GM21786 (cell line): ENCODE measurements at regions not wholly inside any gene's neighbourhood (a gene's known extent, or its start where the extent isn't known, plus 50 kb on each side); places are given as distances from the start of the nearest gene placed in this dataset.
A peak's percentile ranks its signal among the peaks of the same experiment; 100 is the strongest.

ENCODE experiments used
- ATAC-seq: cut with Tn5 transposase; IDR thresholded peaks from one replicate; pipeline ENCODE4 v1.9.1; 2021; ENCODE audit not compliant: unreplicated experiment

GRCh38 chr2:103809941-103810441 is 1043.9 kb upstream of the POU3F3 start:
- no peak for ATAC-seq

GRCh38 chr2:103810875-103811274 is 1043.0 kb upstream of the POU3F3 start:
- ATAC-seq, result no peak

- no peak for ATAC-seq
These were observed 1039.9 kb upstream of the POU3F3 start for GRCh38 chr2:103814016-103814415.

DNA sequence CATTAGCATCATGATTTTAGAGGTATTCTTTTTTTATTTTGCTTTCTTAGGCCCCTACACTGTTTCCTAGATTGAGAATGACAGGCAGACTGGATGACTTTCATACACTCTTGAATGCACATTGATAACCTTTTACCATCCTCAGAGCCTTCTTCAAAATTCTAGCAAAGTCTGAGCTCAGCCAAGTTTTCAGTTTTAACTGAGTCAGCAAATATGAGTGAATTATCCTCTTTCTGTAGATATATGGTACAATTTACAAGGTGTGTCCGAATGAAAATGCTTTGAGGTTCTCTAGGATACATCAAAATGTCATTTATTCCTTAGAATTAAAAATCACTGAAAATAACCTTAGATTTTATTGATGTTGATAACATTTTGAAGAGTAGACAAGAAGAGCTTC is 1038.2 kb upstream of the POU3F3 start:
- ATAC-seq, result no peak

DNA sequence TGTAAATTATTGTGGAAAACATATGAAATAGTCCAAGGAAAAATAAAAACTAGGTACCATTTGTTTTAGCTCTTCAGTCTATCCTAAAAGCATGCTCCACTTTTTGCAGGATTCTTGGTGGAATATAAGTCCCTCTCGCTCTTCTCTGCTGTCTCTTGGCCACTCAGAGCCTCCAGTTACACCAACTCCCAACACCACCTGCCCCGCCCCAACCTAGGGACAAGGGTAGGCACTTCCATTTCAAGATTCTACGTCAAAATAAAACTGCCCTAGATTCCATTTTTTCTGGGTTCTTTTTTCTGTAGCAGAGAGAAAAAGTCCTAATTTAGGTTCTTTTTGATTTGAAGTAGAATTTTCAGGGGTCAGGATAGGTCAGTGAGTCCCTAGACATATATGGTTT is 1036.2 kb upstream of the POU3F3 start:
- ATAC-seq, result no peak

GRCh38 chr2:103818176-103818575 is 1035.7 kb upstream of the POU3F3 start:
- no peak for ATAC-seq

- ATAC-seq, result no peak
These were observed 1034.3 kb upstream of the POU3F3 start for GRCh38 chr2:103819599-103819998.

- ATAC-seq, result no peak
These were observed 1030.1 kb upstream of the POU3F3 start for GRCh38 chr2:103823847-103824246.

DNA sequence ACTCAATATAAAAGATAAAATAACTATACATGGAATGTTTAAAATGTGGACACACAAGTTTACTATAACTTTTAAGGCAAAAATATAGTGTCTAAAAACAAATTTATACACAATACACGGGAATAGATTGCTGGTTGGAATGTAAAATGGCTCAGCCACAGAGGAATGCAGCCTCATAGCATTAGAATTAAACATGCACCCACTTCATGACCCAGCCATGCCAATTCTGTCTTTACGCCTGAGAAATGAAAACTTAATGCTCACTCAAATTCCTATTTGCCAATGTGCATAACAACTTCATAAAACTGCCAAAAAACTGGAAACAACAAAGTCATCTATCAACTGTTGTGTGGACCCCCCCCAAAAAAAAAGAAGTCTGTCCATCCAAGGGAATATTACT is 1006.6 kb upstream of the POU3F3 start:
- no peak for ATAC-seq

DNA sequence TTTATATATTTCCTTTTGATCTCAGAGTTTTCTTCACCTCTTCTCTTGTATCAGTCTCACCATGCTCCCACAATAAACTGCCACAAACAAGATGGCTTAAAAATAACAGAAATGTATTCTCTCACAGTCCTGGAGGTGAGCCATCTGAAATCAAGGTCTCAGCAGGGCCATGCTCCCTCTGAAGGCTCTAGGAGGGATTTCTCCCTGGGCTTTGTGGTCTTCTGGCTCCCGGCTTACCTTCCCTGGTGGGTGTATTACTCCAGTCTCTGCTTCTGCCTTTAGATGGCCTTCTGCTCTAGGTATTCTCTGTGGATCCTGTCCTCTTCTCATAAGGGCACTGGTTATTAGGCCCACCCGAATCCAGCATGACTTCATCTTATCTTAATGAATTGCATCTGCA is 994.7 kb upstream of the POU3F3 start:
- no peak for ATAC-seq

DNA sequence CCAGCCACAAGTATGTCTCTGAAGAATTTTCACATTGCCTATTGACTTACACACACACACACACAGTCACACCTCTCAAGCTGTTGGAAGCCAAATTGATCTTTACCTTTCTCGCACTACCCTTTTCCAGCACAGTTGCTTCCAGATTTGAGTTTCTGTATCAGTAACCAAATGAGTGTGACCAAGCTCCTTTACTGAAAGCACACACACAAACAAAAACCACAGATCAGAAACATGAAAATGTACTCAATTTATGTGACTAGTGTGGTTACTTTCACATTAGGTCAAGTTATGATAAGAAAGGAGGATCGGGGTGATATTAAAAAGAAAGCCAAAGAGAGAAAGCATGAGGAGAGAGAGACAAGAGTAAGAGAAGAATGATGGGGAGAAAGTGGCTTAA is 993.9 kb upstream of the POU3F3 start:
- peak; percentile 46 for ATAC-seq

DNA sequence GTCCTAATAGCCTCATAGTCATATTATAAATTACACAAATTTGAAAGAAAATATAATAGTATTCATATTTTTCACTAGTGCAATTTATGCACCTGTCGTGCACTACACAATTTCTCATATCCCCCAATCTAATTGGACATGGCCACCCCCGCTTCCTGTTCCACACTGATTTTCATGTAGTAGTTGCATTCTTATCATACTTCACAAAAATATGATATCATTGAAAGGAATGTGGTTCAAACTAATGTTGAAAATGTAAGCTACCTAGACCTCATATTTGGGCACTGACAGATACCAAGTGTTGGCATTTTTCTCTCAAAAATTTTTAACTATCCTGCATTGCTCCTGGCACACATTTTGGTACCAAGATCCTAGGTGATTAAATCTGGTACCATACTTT is 985.5 kb upstream of the POU3F3 start:
- no peak for ATAC-seq

DNA sequence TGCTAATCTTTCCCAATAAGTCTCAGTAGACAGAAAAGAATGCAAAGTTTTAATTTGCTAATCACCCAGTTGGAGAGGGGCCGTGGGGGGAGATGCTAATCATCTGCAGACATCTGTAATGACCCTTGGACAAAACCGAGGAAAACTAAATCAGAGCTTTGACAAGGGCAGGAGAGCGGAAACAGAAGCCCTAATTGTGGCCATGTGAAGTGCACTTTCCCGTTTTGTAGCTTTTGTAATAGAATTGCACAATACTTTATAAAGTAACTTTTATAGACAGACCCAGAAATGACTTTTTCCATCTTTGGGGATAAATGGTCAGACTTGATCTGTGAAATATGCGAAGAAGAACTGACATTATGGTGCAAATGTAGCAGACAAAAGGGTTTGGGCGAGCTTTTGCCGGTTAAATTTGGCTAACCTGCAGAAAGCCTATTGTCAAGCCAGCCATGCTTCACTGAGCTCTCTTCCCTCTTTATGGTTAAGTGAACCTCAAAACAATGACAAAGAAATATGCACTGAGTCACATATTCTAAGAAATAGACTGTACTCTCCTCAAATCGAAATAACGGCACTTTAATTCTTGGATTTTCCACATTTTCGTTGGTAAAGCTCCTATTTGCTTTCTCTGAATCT is 980.1 kb upstream of the POU3F3 start:
- no peak for ATAC-seq

- no peak for ATAC-seq
These were observed 978.8 kb upstream of the POU3F3 start for GRCh38 chr2:103875131-103875530.

DNA sequence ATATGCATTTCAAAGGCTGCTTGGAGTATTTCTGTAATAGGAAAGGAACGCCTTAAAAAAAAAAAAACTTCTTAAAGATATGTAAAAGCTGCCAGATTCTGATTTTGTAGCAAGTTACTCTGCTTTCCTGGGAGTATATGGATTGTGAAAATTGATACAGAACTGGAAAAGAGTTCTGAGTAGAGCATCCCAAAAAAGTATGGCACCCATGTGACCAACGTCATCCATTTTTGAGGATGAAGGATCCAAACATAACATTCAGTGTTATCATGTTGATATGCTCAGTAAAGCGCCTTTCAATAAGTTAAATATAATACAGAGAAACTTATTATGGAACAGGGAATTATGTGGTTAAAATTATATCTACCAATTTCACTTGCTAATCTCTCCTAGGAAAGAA is 978.4 kb upstream of the POU3F3 start:
- ATAC-seq, result no peak

DNA sequence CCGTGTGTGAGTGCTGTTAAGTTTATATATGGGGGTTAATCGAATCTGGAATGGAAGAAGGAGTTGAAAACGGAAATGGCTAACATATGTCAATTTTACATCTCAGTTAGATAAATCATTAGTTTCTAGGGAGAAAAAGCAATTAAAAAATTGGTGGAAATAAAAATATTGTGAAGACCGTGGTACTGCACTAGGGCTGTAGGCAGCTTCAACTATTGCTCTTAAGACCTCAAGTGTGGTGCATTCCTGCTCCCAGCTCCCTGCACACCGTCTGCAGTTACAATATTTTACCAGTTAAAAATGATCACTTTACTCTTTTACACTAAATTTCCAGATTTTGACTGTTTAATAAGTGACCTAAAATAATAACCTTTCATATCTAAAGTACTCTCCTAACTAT is 977.3 kb upstream of the POU3F3 start:
- ATAC-seq, result no peak

GRCh38 chr2:103879101-103879500 is 974.8 kb upstream of the POU3F3 start:
- no peak for ATAC-seq

- no peak for ATAC-seq
These were observed 973.7 kb upstream of the POU3F3 start for GRCh38 chr2:103880081-103880834.

DNA sequence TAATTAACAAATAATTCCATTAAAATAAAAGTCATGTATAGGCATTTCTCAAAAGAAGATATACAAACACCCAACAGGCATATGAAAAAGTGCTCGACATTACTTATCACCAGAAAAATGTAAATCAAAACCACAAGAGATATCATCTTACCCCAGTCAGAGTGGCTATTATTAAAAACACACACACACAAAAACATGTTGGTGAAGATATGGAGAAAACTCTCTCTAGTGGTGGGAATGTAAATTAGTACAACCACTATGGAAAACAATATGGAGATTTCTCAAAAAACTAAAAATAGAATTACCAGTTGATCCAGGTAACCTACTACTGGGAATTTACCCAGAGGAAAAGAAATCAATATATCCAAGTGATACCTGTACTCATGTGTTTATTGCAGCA is 966.3 kb upstream of the POU3F3 start:
- ATAC-seq, result no peak

DNA sequence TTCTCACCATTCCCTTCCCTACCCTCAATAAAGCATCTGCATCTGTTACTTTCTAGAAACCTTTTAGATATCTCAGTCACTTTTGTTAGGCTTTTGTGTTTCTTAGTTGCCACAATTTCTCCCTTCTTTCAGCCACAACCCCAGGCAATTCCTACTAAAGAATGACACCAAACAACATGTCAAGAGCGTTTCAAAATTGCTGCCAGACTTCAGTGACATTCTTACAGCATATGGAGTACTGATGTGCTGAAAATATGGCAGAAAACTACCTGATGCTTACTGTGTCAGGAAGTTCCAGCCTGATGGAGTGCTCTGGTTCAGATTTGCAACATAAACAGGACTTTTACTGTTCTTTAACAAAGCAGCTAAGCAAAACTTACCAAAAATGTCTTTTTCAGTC is 957.7 kb upstream of the POU3F3 start:
- ATAC-seq, result no peak

- no peak for ATAC-seq
These were observed 955.4 kb upstream of the POU3F3 start for GRCh38 chr2:103898561-103898960.

GRCh38 chr2:103902347-103902746 is 951.6 kb upstream of the POU3F3 start:
- ATAC-seq, result no peak

GRCh38 chr2:103921161-103921560 is 932.8 kb upstream of the POU3F3 start:
- ATAC-seq, result no peak
